Upper lobe of left lung (tissue), 6 donors: ENCODE measurements at regions not wholly inside any gene's neighbourhood (a gene's known extent, or its start where the extent isn't known, plus 50 kb on each side); places are given as distances from the start of the nearest gene placed in this dataset.

Experiments
- ATAC-seq, 2 donors: fragments of 200-7000 bp; cut with Tn5 transposase; one replicate each; pipeline ENCODE4 v1.9.1; 2022; ENCODE audit warnings: mild to moderate bottlenecking in 2 of 2, moderate library complexity in 2 of 2; ENCODE audit not compliant: low FRiP score in 2 of 2
- DNase-seq, 2 donors: peaks; one replicate each; pipeline ENCODE4 v3.0.0-alpha.2; 2019 to 2020
- H3K27ac ChIP-seq, 4 donors: fragments of 200-600 bp; sonication (generic); one replicate each; pipeline ENCODE4 v1.5.1; 2016 to 2019
- H3K27me3 ChIP-seq, 4 donors: fragments of 200-600 bp; sonication (generic); one replicate each; pipeline ENCODE4 v1.5.1; 2017 to 2019
- H3K36me3 ChIP-seq, 4 donors: fragments of 200-600 bp; sonication (generic); one replicate each; pipeline ENCODE4 v1.5.1; 2016 to 2019
- H3K4me1 ChIP-seq, 4 donors: fragments of 200-600 bp; sonication (generic); one replicate each; pipeline ENCODE4 v1.5.1; 2018 to 2019
- H3K4me3 ChIP-seq, 4 donors: fragments of 200-600 bp; sonication (generic); one replicate each; pipeline ENCODE4 v1.5.1; 2017 to 2019; ENCODE audit warnings: mild to moderate bottlenecking in 2 of 4, moderate library complexity in 1 of 4
- H3K9me3 ChIP-seq, 4 donors: fragments of 200-600 bp; sonication (generic); one replicate each; pipeline ENCODE4 v1.5.1; 2018 to 2019
- CTCF ChIP-seq, 6 experiments: fragments of 450-650 bp in 4 of 6; fragments of 200-600 bp in 2 of 6; sonication (generic) in 2 of 6; IDR thresholded peaks; one replicate each; pipeline ENCODE4 v1.5.1; 2016 to 2019; ENCODE audit warnings: antibody characterized with exemption in 6 of 6
- EP300 ChIP-seq, 4 donors: sonication (generic); formaldehyde crosslinking; IDR thresholded peaks; one replicate each; pipeline ENCODE4 v1.5.1; 2017; ENCODE audit warnings: antibody characterized with exemption in 4 of 4, control low read depth in 2 of 4
- POLR2A ChIP-seq, 4 donors: fragments of 450-650 bp; IDR thresholded peaks; one replicate each; pipeline ENCODE4 v1.5.1; 2016 to 2017; ENCODE audit warnings: antibody characterized with exemption in 4 of 4, mild to moderate bottlenecking in 2 of 4
- POLR2AphosphoS5 ChIP-seq, 2 donors: sonication (generic); formaldehyde crosslinking; IDR thresholded peaks; one replicate each; pipeline ENCODE4 v1.5.1; 2017; ENCODE audit warnings: antibody characterized with exemption in 2 of 2
- WGBS, 2 donors: methylation state at CpG; one replicate each; pipeline ENCODE4 v1.1.5; 2017 to 2018; 5-methylcytosine and 5-hydroxymethylcytosine counted together
- donor health status: DM: no; HTN: no; CAD: no; lungs with moderate emphysema.
- donor health status: DM: no; HTN: yes; CAD: no; lungs with severe emphysema.

- no peak for DNase-seq
- Histone ChIP-seq H3K27ac (no peak overlapping the region), H3K9me3 (no peaks in the 10 kb centered on the region), H3K4me3 (no peak overlapping the region), H3K27me3 (no peaks in the 10 kb centered on the region), H3K36me3 (no peaks in the 10 kb centered on the region), H3K4me1 (no peaks in the 10 kb centered on the region)
- ATAC-seq = no peak
- TF ChIP-seq POLR2A (IDR thresholded peaks at IDR 0.05) (no peak), POLR2AphosphoS5 (IDR thresholded peaks at IDR 0.05) (no peak), CTCF (IDR thresholded peaks at IDR 0.05) (no peak), EP300 (IDR thresholded peaks at IDR 0.05) (no peak)
- WGBS, 2 donors = 79 to 86% methylated on average over 4 of the region's 4 CpGs
These were observed 1673.9 kb upstream of the WWC1 start for GRCh38 chr5:166617507-166617906.

- Histone ChIP-seq H3K36me3 (no peaks in the 10 kb centered on the region), H3K27me3 (no peaks in the 10 kb centered on the region), H3K9me3 (no peaks in the 10 kb centered on the region), H3K27ac (no peak overlapping the region), H3K4me3 (no peak overlapping the region), H3K4me1 (no peaks in the 10 kb centered on the region)
- DNase-seq (no peak), ATAC-seq (no peak)
- TF ChIP-seq EP300 (IDR thresholded peaks at IDR 0.05) (no peak), POLR2AphosphoS5 (IDR thresholded peaks at IDR 0.05) (no peak), POLR2A (IDR thresholded peaks at IDR 0.05) (no peak), CTCF (IDR thresholded peaks at IDR 0.05) (no peak)
- 47 to 54% methylated on average over 5 of the region's 5 CpGs for WGBS, 2 donors
These were observed 1672.9 kb upstream of the WWC1 start for GRCh38 chr5:166618526-166618925.

- DNase-seq (no peak), ATAC-seq (no peak)
- H3K4me1 ChIP-seq = no peaks in the 10 kb centered on the region
- TF ChIP-seq EP300 (IDR thresholded peaks at IDR 0.05) = no peak
- no peak for TF ChIP-seq POLR2A (IDR thresholded peaks at IDR 0.05)
- TF ChIP-seq CTCF (IDR thresholded peaks at IDR 0.05) = no peak
- TF ChIP-seq POLR2AphosphoS5 (IDR thresholded peaks at IDR 0.05) = no peak
- no peak overlapping the region for H3K4me3 ChIP-seq
- H3K9me3 ChIP-seq = no peaks in the 10 kb centered on the region
- H3K27me3 ChIP-seq = no peaks in the 10 kb centered on the region
- WGBS, 2 donors = 16 to 17% methylated on average over 3 of the region's 3 CpGs
- no peak overlapping the region for H3K27ac ChIP-seq
- H3K36me3 ChIP-seq = no peaks in the 10 kb centered on the region
These were observed 1666.9 kb upstream of the WWC1 start for GRCh38 chr5:166624573-166624972.

- Histone ChIP-seq H3K27me3 (no peaks in the 10 kb centered on the region), H3K9me3 (no peaks in the 10 kb centered on the region), H3K4me3 (no peak overlapping the region), H3K36me3 (no peaks in the 10 kb centered on the region), H3K27ac (no peak overlapping the region), H3K4me1 (no peaks in the 10 kb centered on the region)
- DNase-seq (no peak), ATAC-seq (no peak)
- TF ChIP-seq CTCF (IDR thresholded peaks at IDR 0.05) = no peak
- TF ChIP-seq POLR2A (IDR thresholded peaks at IDR 0.05) = no peak
- TF ChIP-seq POLR2AphosphoS5 (IDR thresholded peaks at IDR 0.05) = no peak
- no peak for TF ChIP-seq EP300 (IDR thresholded peaks at IDR 0.05)
- 60 to 65% methylated on average over 6 of the region's 6 CpGs for WGBS, 2 donors
These were observed 1666.1 kb upstream of the WWC1 start for GRCh38 chr5:166625210-166625865.

- Histone ChIP-seq H3K36me3 (no peaks in the 10 kb centered on the region), H3K4me1 (no peaks in the 10 kb centered on the region), H3K27me3 (no peaks in the 10 kb centered on the region), H3K9me3 (no peaks in the 10 kb centered on the region), H3K27ac (no peak overlapping the region), H3K4me3 (no peak overlapping the region)
- 92 to 95% methylated on average over 1 of the region's 1 CpG for WGBS, 2 donors
- ATAC-seq = no peak
- DNase-seq = no peak
- TF ChIP-seq CTCF (IDR thresholded peaks at IDR 0.05) (no peak), POLR2A (IDR thresholded peaks at IDR 0.05) (no peak), EP300 (IDR thresholded peaks at IDR 0.05) (no peak), POLR2AphosphoS5 (IDR thresholded peaks at IDR 0.05) (no peak)
These were observed 1654.2 kb upstream of the WWC1 start for GRCh38 chr5:166637295-166637694.
